Vagina (tissue), 2 donors: ENCODE measurements at regions not wholly inside any gene's neighbourhood (a gene's known extent, or its start where the extent isn't known, plus 50 kb on each side); places are given as distances from the start of the nearest gene placed in this dataset.
"Not testable (repeated sequence)": the region's sequence is repeated elsewhere in the genome, so short reads cannot be mapped to it uniquely, and the experiment has no call there.

Experiments used
- DNase-seq, 2 donors: peaks; one replicate each; pipeline ENCODE4 v3.0.0-alpha.2; 2017; ENCODE audit errors: extremely low spot score in 2 of 2
- H3K27ac ChIP-seq: fragments of 200-600 bp; sonication (generic); one replicate; pipeline ENCODE4 v1.5.1; 2019
- H3K27me3 ChIP-seq: fragments of 200-600 bp; sonication (generic); one replicate; pipeline ENCODE4 v1.5.1; 2019
- H3K36me3 ChIP-seq, 2 donors: fragments of 200-600 bp; sonication (generic); one replicate each; pipeline ENCODE4 v1.5.1; 2017 to 2019
- H3K4me1 ChIP-seq: fragments of 200-600 bp; sonication (generic); one replicate; pipeline ENCODE4 v1.5.1; 2019
- H3K4me3 ChIP-seq, 2 donors: fragments of 200-600 bp; sonication (generic); 1 replicate in 1 of 2; 2 replicates in 1 of 2; pipeline ENCODE4 v1.5.1; 2016 to 2019
- H3K9me3 ChIP-seq: fragments of 200-600 bp; sonication (generic); one replicate; pipeline ENCODE4 v1.5.1; 2019
- POLR2A ChIP-seq, 2 donors: fragments of 450-650 bp; IDR thresholded peaks; one replicate each; pipeline ENCODE4 v1.6.1; 2017; ENCODE audit warnings: antibody characterized with exemption in 2 of 2, mild to moderate bottlenecking in 2 of 2, moderate library complexity in 2 of 2
- POLR2AphosphoS5 ChIP-seq, 2 donors: sonication (generic); formaldehyde crosslinking; IDR thresholded peaks; one replicate each; pipeline ENCODE4 v1.9.0; 2017; ENCODE audit warnings: antibody characterized with exemption in 2 of 2, mild to moderate bottlenecking in 2 of 2, low read depth in 1 of 2; ENCODE audit not compliant: insufficient read depth in 1 of 2
- intact Hi-C: fragments of 100-400 bp; cut with DNase I; formaldehyde crosslinking; loops from one replicate; pipeline ENCODE4 v1.15.1; 2023
- TF ChIP-seq, protein P1 (sequence below), 3 experiments: fragments of 450-650 bp in 2 of 3; fragments of 200-600 bp in 1 of 3; sonication (generic) in 1 of 3; IDR thresholded peaks; one replicate each; pipeline ENCODE4 v1.5.1; 2017 to 2019; ENCODE audit warnings: antibody characterized with exemption in 3 of 3, mild to moderate bottlenecking in 2 of 3, moderate library complexity in 2 of 3

DNA sequence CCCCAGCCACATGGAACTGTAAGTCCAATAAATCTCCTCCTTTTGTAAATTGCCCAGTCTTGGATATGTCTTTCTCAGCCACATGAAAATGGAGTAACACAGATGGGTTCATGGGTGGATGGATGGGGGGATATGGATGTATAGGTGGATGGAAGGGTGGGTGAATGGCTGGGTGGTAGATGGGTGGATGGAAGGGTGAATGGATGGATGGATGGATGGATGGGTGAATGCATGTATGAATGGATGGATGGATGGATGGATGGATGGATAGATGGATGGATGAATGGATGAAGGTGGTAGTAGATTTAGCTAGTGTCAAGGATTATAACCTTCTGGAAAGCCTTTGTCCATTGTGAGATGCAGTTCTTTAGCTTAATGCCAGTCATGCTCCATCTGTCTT lies 146.1 kb upstream of the ATP2B2 start:
- Histone ChIP-seq H3K27ac (no peak overlapping the region), H3K4me1 (no peaks in the 10 kb centered on the region), H3K27me3 (no peaks in the 10 kb centered on the region), H3K9me3 (no peaks in the 10 kb centered on the region), H3K36me3 (no peaks in the 10 kb centered on the region), H3K4me3 (no peak overlapping the region)
- TF ChIP-seq, protein P1, sequence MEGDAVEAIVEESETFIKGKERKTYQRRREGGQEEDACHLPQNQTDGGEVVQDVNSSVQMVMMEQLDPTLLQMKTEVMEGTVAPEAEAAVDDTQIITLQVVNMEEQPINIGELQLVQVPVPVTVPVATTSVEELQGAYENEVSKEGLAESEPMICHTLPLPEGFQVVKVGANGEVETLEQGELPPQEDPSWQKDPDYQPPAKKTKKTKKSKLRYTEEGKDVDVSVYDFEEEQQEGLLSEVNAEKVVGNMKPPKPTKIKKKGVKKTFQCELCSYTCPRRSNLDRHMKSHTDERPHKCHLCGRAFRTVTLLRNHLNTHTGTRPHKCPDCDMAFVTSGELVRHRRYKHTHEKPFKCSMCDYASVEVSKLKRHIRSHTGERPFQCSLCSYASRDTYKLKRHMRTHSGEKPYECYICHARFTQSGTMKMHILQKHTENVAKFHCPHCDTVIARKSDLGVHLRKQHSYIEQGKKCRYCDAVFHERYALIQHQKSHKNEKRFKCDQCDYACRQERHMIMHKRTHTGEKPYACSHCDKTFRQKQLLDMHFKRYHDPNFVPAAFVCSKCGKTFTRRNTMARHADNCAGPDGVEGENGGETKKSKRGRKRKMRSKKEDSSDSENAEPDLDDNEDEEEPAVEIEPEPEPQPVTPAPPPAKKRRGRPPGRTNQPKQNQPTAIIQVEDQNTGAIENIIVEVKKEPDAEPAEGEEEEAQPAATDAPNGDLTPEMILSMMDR (IDR thresholded peaks at IDR 0.05), result no peak
- TF ChIP-seq POLR2AphosphoS5 (IDR thresholded peaks at IDR 0.05; ENCODE audit: insufficient read depth in 1 of 2, low read depth in 1 of 2), result no peak
- no peak for TF ChIP-seq POLR2A (IDR thresholded peaks at IDR 0.05)
- intact Hi-C loops, result no loop called here
- DNase-seq, result no peak

DNA sequence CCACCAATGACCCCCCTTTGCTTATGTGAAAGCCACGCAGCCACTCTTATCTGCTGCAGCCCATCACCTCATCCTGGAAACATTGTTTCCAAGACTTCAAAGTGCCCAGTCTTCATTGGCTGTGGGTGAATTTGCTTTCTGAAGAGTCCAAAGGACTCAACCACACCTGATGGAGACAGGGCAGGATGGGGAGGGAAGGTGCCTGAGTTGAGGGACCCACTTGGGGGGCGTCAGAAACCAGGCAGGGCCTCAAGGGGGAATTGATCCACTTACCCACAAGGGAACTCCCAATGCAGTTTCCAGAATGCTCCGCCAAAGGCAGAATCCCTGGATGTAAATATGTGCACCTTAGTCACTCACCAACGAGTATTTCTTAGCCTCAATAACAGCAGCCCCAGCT lies 147.9 kb upstream of the ATP2B2 start:
- Histone ChIP-seq H3K9me3 (no peaks in the 10 kb centered on the region), H3K27ac (no peak overlapping the region), H3K4me1 (no peaks in the 10 kb centered on the region), H3K36me3 (no peaks in the 10 kb centered on the region), H3K27me3 (no peaks in the 10 kb centered on the region), H3K4me3 (no peak overlapping the region)
- intact Hi-C loops, result no loop called here
- no peak for TF ChIP-seq POLR2AphosphoS5 (IDR thresholded peaks at IDR 0.05; ENCODE audit: insufficient read depth in 1 of 2, low read depth in 1 of 2)
- DNase-seq, result no peak

DNA sequence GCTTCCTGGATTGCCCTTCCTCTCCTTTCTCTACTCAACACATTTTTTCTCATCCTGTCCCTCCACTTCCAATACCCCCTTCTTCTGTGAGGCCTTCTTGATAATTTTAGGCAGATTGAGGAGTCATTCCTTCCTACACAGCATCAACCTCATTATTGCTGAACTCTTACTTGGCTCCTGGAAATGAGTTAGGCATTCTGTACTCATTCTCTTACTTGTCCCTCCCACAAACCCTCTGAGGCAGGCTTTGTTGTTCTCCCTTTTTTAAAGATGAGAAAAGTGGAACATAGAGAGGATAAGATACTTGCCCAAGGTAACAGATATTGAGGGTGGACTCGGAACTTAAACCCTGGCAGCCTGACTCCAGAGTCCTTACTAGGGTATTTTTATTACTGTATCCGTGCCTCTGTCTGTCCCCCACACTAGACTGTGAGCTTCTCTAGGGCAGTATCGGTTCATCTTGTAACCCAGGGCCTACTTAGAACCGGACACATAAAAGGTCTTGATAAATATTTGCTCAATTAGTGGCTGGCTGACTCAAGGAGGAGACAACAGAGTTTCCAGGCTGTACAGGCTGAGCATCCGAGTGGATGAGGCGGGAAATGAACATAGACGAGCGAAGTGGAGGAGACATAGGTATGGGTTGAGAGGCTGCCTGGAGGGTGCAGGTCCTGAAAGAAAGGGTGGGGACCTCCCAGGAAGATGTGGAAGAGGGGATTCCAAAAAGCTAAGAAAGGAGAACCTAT lies 148.7 kb upstream of the ATP2B2 start:
- H3K27me3 ChIP-seq, result no peaks in the 10 kb centered on the region

DNA sequence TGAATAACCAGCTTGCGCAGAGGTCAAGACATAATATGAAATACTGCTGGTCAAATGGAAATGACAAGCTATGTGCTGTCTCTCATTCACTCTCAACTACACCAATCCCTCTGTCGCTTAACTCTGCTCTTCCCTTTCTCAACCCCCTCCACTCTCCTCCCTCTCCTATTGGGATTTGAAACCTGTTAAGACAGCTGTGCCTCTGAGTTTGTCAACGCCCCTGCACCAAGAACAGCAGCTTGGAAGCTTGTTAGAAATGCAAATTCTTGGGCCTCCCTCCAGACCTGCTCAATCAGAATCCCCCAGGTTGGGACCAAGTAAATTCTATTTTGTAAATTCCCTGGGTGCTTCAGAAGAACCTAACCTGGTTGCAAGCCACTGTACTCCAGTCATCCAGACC lies 149.7 kb upstream of the ATP2B2 start:
- Histone ChIP-seq H3K4me1 (no peaks in the 10 kb centered on the region), H3K4me3 (no peak overlapping the region), H3K36me3 (no peaks in the 10 kb centered on the region), H3K27ac (no peak overlapping the region), H3K27me3 (no peaks in the 10 kb centered on the region), H3K9me3 (no peaks in the 10 kb centered on the region)
- no peak for TF ChIP-seq POLR2AphosphoS5 (IDR thresholded peaks at IDR 0.05; ENCODE audit: insufficient read depth in 1 of 2, low read depth in 1 of 2)
- TF ChIP-seq POLR2A (IDR thresholded peaks at IDR 0.05), result no peak
- TF ChIP-seq, protein P1 (IDR thresholded peaks at IDR 0.05), result no peak
- DNase-seq, result no peak
- intact Hi-C loops, result no loop called here

More for the DNA sequence above, 148.7 kb upstream of the ATP2B2 start:
- Histone ChIP-seq H3K4me3 (no peak overlapping the region), H3K27ac (no peak overlapping the region), H3K9me3 (no peaks in the 10 kb centered on the region), H3K36me3 (no peaks in the 10 kb centered on the region), H3K4me1 (no peaks in the 10 kb centered on the region)
- intact Hi-C loops, result no loop called here
- TF ChIP-seq, protein P1 (IDR thresholded peaks at IDR 0.05), result no peak
- TF ChIP-seq POLR2AphosphoS5 (IDR thresholded peaks at IDR 0.05; ENCODE audit: insufficient read depth in 1 of 2, low read depth in 1 of 2), result no peak
- TF ChIP-seq POLR2A (IDR thresholded peaks at IDR 0.05), result no peak
- DNase-seq, result no peak

DNA sequence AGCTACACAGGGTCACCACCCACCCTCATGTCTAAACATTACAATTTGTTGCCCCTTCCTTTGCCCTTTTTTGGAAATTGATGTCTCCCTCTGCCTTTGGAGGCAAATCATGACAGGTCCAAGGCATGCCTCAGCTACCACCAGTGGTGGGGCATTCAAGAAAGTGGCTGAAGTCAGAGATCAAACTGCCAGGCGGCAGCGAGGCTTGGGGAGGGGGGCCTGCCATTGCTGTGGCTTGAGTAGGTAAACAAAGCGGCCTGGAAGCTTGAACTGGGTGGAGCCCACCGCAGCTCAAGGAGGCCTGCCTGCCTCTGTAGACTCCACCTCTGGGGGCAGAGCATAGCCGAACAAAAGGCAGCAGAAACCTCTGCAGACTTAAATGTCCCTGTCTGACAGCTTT lies 152.0 kb upstream of the ATP2B2 start:
- H3K27ac ChIP-seq, result not testable (repeated sequence)

DNA sequence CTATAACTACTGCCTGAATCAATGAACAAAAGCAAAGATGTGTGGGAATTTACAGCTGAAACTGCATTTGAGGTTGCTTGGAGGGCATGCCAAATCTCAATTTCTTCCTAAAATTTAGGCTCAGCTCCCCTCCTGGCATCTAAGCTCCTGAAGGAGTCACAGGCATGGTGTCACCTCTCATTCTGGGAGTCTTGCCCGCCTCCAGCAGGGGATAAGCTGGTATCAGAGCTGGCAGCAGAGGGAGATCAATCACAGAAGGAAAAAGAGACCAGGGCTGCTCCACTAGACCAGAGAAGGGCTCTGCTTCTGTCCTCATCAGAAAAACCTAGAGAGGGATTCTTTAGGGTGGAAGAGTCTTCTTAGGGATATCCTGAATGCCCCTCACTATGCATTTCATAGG lies 150.4 kb upstream of the SLC6A11 start:
- Histone ChIP-seq H3K36me3 (no peaks in the 10 kb centered on the region), H3K27me3 (no peaks in the 10 kb centered on the region), H3K27ac (no peak overlapping the region), H3K9me3 (no peaks in the 10 kb centered on the region), H3K4me1 (no peaks in the 10 kb centered on the region), H3K4me3 (no peak overlapping the region)
- TF ChIP-seq, protein P1 (IDR thresholded peaks at IDR 0.05), result no peak
- TF ChIP-seq POLR2A (IDR thresholded peaks at IDR 0.05), result no peak
- no peak for TF ChIP-seq POLR2AphosphoS5 (IDR thresholded peaks at IDR 0.05; ENCODE audit: insufficient read depth in 1 of 2, low read depth in 1 of 2)
- DNase-seq, result no peak
- intact Hi-C loops, result no loop called here

More for the DNA sequence above, 152.0 kb upstream of the ATP2B2 start:
- H3K4me1 ChIP-seq, intact Hi-C loops, H3K4me3 ChIP-seq, DNase-seq, H3K36me3 ChIP-seq, H3K27me3 ChIP-seq, H3K9me3 ChIP-seq: not testable (repeated sequence)
